SU-DHL-6 (cell line): ENCODE measurements at regions not wholly inside any gene's neighbourhood (a gene's known extent, or its start where the extent isn't known, plus 50 kb on each side); places are given as distances from the start of the nearest gene placed in this dataset.

Experiments used
- CTCF ChIP-seq: fragments of 200-600 bp; sonication (generic); IDR thresholded peaks from one replicate; pipeline ENCODE4 v1.5.1; 2017; ENCODE audit warnings: antibody characterized with exemption, mild to moderate bottlenecking, low read length, moderate library complexity; ENCODE audit not compliant: insufficient read depth, poor library complexity, severe bottlenecking
- EZH2phosphoT487 ChIP-seq: fragments of 200-600 bp; sonication (generic), shearing (Covaris generic); conservative IDR thresholded peaks from 2 replicates; pipeline ENCODE4 v1.6.1; 2018; ENCODE audit warnings: mild to moderate bottlenecking, antibody characterized with exemption, low read length, moderate library complexity, mixed read lengths

GRCh38 chr6:131408811-131409210 lies 164.2 kb upstream of the ARG1 start:
- TF ChIP-seq CTCF (no peak), EZH2phosphoT487 (no peak)
